NT2/D1 (cell line): ENCODE measurements at regions not wholly inside any gene's neighbourhood (a gene's known extent, or its start where the extent isn't known, plus 50 kb on each side); places are given as distances from the start of the nearest gene placed in this dataset.

Experiments
- DNase-seq: peaks from one replicate; pipeline ENCODE4 v3.0.0-alpha.2; 2011; ENCODE audit warnings: low read depth, low spot score
- H3K27me3 ChIP-seq: 2 replicates; pipeline ENCODE4 v1.6.0; 2011; ENCODE audit warnings: mild to moderate bottlenecking; ENCODE audit not compliant: insufficient read length, insufficient read depth
- H3K36me3 ChIP-seq: 2 replicates; pipeline ENCODE4 v1.6.1; 2011; ENCODE audit warnings: mild to moderate bottlenecking, low read length, mixed read lengths; ENCODE audit not compliant: insufficient read depth, insufficient read length
- H3K4me1 ChIP-seq: 2 replicates; pipeline ENCODE4 v1.5.1; 2011; ENCODE audit not compliant: insufficient read depth, insufficient read length
- H3K4me3 ChIP-seq: 2 replicates; pipeline ENCODE4 v1.5.1; 2011; ENCODE audit warnings: low read depth; ENCODE audit not compliant: insufficient read length
- H3K9ac ChIP-seq: 2 replicates; pipeline ENCODE4 v1.6.0; 2011; ENCODE audit warnings: low read depth; ENCODE audit not compliant: insufficient read length
- H3K9me3 ChIP-seq: 2 replicates; pipeline ENCODE4 v1.5.1; 2011; ENCODE audit warnings: mild to moderate bottlenecking, low read length; ENCODE audit not compliant: insufficient read depth
- SUZ12 ChIP-seq: IDR thresholded peaks from 2 replicates; pipeline ENCODE4 v1.6.1; 2011; ENCODE audit not compliant: insufficient read length, insufficient read depth; ENCODE audit errors: extremely low read depth
- YY1 ChIP-seq: IDR thresholded peaks from 2 replicates; pipeline ENCODE4 v1.6.1; 2011; ENCODE audit not compliant: insufficient read length, insufficient read depth
- ZNF274 ChIP-seq: IDR thresholded peaks from 2 replicates; pipeline ENCODE4 v1.6.1; 2011; ENCODE audit warnings: mild to moderate bottlenecking, low read depth, low read length

GRCh38 chr14:104344818-104345620, 206.6 kb downstream of the KIF26A start:
- TF ChIP-seq YY1 (no peak), ZNF274 (no peak), SUZ12 (no peak)
- no peak for DNase-seq

DNA sequence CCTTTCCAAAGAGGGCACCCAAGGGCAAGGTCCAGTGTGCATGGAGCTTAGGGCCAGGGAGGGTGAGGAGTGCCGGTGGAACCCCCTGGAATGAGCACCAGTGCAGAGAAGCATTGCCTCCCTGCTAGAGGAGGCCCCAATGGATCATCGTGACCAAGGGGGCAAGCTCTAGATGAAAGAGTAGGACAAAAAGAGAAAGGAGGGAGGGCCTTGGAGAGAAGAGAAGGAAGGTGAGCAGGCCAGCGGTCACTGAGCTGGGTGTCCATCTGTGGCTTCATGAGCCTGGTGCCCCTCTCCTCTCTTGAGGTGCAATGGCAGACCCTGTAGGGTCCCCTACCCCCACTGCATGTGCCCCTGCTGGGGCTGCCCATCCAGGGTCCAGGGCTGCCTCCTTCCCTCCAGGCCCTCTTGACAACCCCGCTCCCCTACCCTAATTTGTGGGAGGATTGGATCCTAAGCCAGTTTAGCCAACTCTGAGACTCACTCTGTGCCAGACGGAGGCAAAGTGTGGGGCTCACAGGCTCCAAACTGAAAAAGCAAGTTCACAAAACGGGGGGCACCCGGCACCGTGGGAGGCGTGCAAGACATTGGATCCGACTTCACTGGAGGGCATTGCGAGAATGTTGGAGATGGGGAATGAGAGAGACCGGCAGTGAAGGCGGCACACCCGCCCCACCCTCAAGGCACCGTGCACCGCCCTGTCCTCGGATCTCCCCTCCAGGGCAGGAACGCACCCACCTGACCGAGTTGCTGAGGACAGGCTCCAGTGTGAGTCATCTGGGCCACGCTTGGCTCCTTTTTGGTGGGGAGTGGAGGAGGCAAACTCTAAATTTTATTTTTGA, 207.5 kb downstream of the KIF26A start:
- TF ChIP-seq YY1, result no peak
- TF ChIP-seq ZNF274, result no peak
- TF ChIP-seq SUZ12, result no peak
- Histone ChIP-seq H3K36me3 (no peaks in the 10 kb centered on the region), H3K4me3 (no peak overlapping the region), H3K27me3 (no peaks in the 10 kb centered on the region), H3K4me1 (peaks cover 10% of the 10 kb centered on the region), H3K9me3 (no peaks in the 10 kb centered on the region), H3K9ac (no peak overlapping the region)
- no peak for DNase-seq

More at GRCh38 chr14:104344818-104345620, 206.6 kb downstream of the KIF26A start:
- H3K27me3 ChIP-seq, result no peaks in the 10 kb centered on the region
- H3K36me3 ChIP-seq, result no peaks in the 10 kb centered on the region
- H3K4me3 ChIP-seq, result no peak overlapping the region
- H3K9ac ChIP-seq, result no peak overlapping the region
- H3K9me3 ChIP-seq, result no peaks in the 10 kb centered on the region
- H3K4me1 ChIP-seq, result peaks cover 10% of the 10 kb centered on the region

GRCh38 chr14:104346608-104347007, 208.2 kb downstream of the KIF26A start:
- H3K27me3 ChIP-seq, result no peaks in the 10 kb centered on the region
- no peak overlapping the region for H3K4me3 ChIP-seq
- H3K36me3 ChIP-seq, result no peaks in the 10 kb centered on the region
- DNase-seq, result no peak
- no peaks in the 10 kb centered on the region for H3K9me3 ChIP-seq
- H3K9ac ChIP-seq, result no peak overlapping the region
- TF ChIP-seq YY1 (no peak), ZNF274 (no peak), SUZ12 (no peak)
- peaks cover 10% of the 10 kb centered on the region for H3K4me1 ChIP-seq

DNA sequence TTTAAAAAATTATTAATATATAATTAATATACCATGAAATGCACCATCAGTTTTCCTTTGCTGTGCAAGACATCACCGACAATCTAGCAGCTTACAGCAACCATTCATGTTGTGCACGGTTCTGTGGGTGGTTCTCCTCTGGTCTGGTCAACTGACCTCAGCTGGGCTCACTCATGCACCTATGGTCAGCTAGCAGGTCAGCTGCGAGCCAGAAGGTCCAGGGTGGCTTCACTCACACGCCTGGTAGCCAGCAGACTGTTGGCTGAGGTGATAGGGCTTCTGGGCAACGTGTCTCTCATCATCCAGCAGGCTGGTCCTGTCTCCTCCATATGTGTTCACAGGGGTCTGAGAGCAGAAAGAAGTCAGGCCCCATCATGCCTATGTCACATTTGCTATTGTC, 210.4 kb downstream of the KIF26A start:
- Histone ChIP-seq H3K36me3 (no peaks in the 10 kb centered on the region), H3K4me1 (peaks cover 3% of the 10 kb centered on the region), H3K4me3 (no peak overlapping the region), H3K9me3 (0 out of 2 replicates have a peak, but pooled peaks cover 4% of the 10 kb centered on the region), H3K9ac (no peak overlapping the region), H3K27me3 (no peaks in the 10 kb centered on the region)
- TF ChIP-seq ZNF274, result no peak
- no peak for TF ChIP-seq YY1
- TF ChIP-seq SUZ12, result no peak
- no peak for DNase-seq

DNA sequence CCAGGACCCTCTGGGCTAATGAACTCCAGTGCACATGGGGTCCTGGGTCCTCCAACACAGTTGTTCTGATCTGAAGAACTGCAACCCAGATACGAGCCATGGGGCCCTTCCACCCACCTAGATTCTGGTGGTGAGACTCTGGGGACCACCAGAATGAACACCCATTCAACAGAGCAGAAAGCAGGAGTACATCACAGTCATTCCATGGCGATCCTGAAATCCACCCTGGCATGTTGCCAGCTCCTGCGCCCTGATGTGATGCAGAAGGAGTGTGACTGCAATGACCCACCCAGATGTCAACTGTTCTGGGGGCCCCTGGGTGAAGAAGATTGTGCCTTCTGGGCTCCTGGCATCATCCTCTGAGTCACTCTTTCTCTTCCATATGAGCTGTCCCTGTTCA, 211.6 kb downstream of the KIF26A start:
- no peak for DNase-seq

DNA sequence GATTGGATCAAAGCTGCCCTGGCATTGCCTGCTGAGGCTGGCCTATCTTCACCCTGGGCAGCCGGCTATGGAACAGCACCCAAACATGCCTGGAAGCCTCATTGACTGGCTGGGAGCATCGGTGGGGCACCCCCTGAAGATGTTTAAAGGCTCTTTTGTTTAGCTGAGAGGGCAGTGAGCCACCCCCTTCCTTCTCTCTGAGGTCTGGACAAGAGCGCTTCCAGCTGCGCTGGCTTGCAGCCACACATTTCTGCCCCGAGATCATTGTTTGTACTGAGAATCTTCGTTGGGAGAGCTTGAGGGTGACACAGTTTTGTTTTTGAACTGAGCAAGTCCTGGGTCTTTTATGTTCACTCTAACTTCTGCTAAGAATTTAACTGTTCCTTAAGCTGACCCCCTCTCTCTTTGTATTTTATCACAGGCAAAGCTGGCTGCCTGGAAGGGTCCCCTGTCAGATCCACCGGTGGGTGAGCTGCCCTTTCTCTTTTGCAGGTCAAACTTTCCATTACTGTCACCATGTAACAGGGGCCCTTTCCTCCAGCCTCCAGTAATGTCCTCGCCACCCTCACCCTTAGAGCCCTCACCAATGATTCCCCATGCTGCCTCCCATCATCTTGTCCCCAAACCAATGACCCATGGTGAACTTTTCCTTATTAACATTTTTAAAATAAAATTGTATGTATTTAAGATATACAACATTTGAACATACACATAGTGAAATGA, 212.2 kb downstream of the KIF26A start:
- Histone ChIP-seq H3K4me3 (no peak overlapping the region), H3K27me3 (no peaks in the 10 kb centered on the region), H3K4me1 (no peaks in the 10 kb centered on the region), H3K9ac (no peak overlapping the region), H3K36me3 (no peaks in the 10 kb centered on the region), H3K9me3 (0 out of 2 replicates have a peak, but pooled peaks cover 4% of the 10 kb centered on the region)
- TF ChIP-seq SUZ12 (no peak), ZNF274 (no peak), YY1 (no peak)
- DNase-seq, result no peak

More for the DNA sequence above, 211.6 kb downstream of the KIF26A start:
- Histone ChIP-seq H3K9ac (no peak overlapping the region), H3K36me3 (no peaks in the 10 kb centered on the region), H3K9me3 (0 out of 2 replicates have a peak, but pooled peaks cover 4% of the 10 kb centered on the region), H3K4me3 (no peak overlapping the region), H3K4me1 (no peaks in the 10 kb centered on the region), H3K27me3 (no peaks in the 10 kb centered on the region)
- TF ChIP-seq ZNF274 (no peak), SUZ12 (no peak), YY1 (no peak)
